BE2C (cell line): ENCODE measurements at regions not wholly inside any gene's neighbourhood (a gene's known extent, or its start where the extent isn't known, plus 50 kb on each side); places are given as distances from the start of the nearest gene placed in this dataset.
A peak's percentile ranks its signal among the peaks of the same experiment; 100 is the strongest.

Source experiments
- DNase-seq: peaks from one replicate; pipeline ENCODE4 v3.0.0-alpha.2; 2020
- H3K27me3 ChIP-seq: fragments of 250-450 bp; sonication (Bioruptor Pico); 2 replicates; pipeline ENCODE4 v1.5.1; 2020; ENCODE audit warnings: mild to moderate bottlenecking
- H3K36me3 ChIP-seq: fragments of 250-450 bp; sonication (Bioruptor Pico); 2 replicates; pipeline ENCODE4 v1.5.1; 2020; ENCODE audit warnings: mild to moderate bottlenecking
- H3K4me1 ChIP-seq: fragments of 250-450 bp; sonication (Bioruptor Pico); 2 replicates; pipeline ENCODE4 v1.5.1; 2020
- H3K4me3 ChIP-seq: 2 replicates; pipeline ENCODE4 v1.5.1; 2011; ENCODE audit warnings: low read depth, low read length
- H3K9me3 ChIP-seq: fragments of 250-450 bp; sonication (Bioruptor Pico); 2 replicates; pipeline ENCODE4 v1.5.1; 2020
- TF ChIP-seq, protein P1 (sequence below): IDR thresholded peaks from 2 replicates; pipeline ENCODE4 v1.5.1; 2012; ENCODE audit warnings: mild to moderate bottlenecking, low read depth, low read length

DNA sequence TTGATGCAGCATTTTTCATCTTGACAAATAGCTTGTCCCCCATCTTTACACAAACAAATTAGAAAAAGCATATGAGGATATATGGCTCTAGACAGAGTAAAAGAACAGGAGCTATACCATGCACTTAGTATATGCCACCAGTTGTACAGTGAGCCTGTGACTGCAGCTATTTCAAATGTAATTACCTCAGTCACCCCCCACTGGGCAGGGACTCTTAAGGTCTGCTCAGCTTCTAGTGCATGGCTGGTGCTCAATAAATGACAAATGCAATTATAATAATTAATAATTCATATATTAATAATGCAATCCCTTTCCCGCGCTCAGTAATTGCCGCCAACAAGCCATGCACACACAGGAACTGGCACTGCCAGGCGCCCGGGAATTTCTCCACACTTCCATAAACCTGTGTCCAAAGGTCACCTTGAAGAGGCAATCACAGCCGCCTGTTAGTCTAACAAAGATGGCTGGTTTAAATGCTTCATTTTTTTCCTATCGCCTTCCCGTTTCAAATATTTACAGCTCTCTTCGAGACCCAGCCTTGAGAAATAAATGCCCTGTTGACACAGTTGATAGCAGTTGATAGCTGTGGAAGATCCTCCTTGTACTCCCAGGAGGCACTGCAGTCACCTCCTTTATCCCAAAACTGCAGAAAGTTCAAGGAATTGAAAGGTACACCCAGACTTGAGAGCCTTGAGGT is 156.6 kb downstream of the INO80D start:
- DNase-seq = no peak
- H3K4me3 ChIP-seq = no peak overlapping the region
- TF ChIP-seq, protein P1, sequence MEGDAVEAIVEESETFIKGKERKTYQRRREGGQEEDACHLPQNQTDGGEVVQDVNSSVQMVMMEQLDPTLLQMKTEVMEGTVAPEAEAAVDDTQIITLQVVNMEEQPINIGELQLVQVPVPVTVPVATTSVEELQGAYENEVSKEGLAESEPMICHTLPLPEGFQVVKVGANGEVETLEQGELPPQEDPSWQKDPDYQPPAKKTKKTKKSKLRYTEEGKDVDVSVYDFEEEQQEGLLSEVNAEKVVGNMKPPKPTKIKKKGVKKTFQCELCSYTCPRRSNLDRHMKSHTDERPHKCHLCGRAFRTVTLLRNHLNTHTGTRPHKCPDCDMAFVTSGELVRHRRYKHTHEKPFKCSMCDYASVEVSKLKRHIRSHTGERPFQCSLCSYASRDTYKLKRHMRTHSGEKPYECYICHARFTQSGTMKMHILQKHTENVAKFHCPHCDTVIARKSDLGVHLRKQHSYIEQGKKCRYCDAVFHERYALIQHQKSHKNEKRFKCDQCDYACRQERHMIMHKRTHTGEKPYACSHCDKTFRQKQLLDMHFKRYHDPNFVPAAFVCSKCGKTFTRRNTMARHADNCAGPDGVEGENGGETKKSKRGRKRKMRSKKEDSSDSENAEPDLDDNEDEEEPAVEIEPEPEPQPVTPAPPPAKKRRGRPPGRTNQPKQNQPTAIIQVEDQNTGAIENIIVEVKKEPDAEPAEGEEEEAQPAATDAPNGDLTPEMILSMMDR = no peak
- no peaks in the 10 kb centered on the region for H3K36me3 ChIP-seq
- H3K9me3 ChIP-seq = no peaks in the 10 kb centered on the region
- H3K4me1 ChIP-seq = 0 out of 2 replicates have a peak, but pooled peaks cover 3% of the 10 kb centered on the region
- H3K27me3 ChIP-seq = peaks cover 7% of the 10 kb centered on the region; the same call in 1 of the 2 replicates

DNA sequence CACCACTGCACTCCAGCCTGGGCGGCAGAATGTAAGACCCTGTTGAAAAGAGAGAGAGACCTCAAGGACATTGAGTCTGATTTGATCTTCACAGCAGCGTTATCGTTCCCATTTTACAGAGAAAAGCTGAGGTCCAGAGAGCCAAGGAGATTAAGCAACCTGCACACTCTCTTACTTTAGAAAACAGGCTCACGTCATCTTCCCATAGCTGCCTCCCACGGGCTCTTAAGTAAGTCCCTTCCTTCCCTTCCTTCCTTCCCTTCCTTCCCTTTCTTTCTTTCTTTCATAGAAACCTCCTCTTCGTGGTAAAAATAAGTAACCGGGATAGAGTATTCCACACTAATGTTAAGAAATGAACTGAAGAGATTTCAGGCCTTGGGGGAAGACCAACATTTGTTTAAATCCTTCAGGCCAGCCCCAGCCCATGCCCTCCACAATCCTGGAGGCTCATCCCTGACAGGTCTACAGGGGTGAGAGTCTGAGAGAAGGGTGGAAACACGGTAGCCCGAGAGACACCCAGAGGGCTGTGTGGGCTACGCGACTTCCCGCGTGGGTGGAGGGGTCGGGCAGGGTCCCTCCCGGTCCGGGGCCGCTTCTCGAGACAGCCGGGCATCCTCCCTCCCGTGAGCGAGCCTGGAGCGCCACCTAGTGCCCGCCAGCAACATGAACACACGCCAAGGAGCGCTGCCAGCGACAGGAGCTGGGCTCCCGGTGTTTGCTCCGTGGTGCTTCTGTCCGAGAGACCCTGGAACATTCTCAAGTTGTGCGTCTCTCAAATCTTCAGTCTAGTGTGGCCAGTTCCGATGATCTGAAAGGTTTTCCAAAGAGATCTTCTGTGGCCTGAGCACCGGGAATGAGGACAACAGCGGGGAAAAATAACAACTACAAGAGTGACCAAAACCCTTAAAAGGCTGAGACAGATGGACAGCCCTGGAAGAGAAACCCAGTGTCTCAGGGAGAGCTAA is 160.3 kb downstream of the INO80D start:
- Histone ChIP-seq H3K36me3 (no peaks in the 10 kb centered on the region), H3K9me3 (no peaks in the 10 kb centered on the region), H3K4me1 (0 out of 2 replicates have a peak, but pooled peaks cover 3% of the 10 kb centered on the region), H3K27me3 (peaks cover 7% of the 10 kb centered on the region; the same call in 1 of the 2 replicates), H3K4me3 (peak overlapping the region; percentile 32)
- DNase-seq = peak; percentile 86
- TF ChIP-seq, protein P1 = peak; percentile 89

DNA sequence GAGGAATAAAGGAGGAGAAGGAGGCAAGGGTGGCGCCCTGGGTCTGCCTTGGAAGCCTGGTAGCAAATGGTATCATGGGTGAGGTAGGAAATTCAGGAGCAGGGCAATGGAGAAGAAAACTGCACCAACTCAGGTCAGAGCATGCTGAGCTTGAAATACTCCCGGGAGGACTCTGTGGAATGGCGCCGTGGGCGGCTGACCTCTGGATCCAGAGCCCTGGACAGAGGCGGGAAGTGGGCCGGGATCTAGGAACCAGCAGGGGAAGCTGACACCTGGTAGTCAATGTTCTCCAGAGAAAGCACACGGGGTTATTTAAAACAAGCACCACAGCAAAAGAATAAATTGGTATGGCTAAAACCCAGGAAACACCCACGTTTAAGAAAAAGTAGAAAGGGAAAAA is 161.3 kb downstream of the INO80D start:
- Histone ChIP-seq H3K4me1 (no peaks in the 10 kb centered on the region), H3K27me3 (peaks cover 7% of the 10 kb centered on the region; the same call in 1 of the 2 replicates), H3K4me3 (no peak overlapping the region), H3K9me3 (no peaks in the 10 kb centered on the region), H3K36me3 (no peaks in the 10 kb centered on the region)
- TF ChIP-seq, protein P1 = no peak
- DNase-seq = no peak

DNA sequence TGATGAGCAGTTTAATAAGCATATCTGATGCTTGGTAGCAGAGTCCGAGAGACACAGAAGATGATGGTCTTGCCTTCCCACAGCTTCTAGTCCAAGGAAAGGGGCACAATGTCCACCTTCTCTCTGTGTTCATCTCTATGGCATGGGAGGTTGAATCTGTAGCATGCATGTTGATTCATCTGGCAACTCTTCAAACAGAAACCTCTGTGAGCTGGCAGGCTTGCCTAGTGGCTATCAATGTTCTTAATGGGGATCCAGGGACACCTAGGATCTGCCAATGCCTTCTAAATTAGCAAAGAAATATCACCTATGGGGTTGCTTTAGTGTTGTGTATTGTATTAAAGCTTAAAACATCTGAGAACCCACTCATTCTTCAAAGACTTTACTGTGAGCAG is 170.8 kb downstream of the INO80D start:
- no peaks in the 10 kb centered on the region for H3K36me3 ChIP-seq
- TF ChIP-seq, protein P1 = no peak
- no peak for DNase-seq
- no peaks in the 10 kb centered on the region for H3K27me3 ChIP-seq
- no peaks in the 10 kb centered on the region for H3K9me3 ChIP-seq
- H3K4me3 ChIP-seq = no peak overlapping the region
- H3K4me1 ChIP-seq = no peaks in the 10 kb centered on the region; the same call in 1 of the 2 replicates

- TF ChIP-seq, protein P1 = no peak
- no peaks in the 10 kb centered on the region for H3K27me3 ChIP-seq
- no peaks in the 10 kb centered on the region for H3K9me3 ChIP-seq
- no peaks in the 10 kb centered on the region; the same call in 1 of the 2 replicates for H3K4me1 ChIP-seq
- no peak for DNase-seq
- no peaks in the 10 kb centered on the region for H3K36me3 ChIP-seq
- H3K4me3 ChIP-seq = no peak overlapping the region
Measured at GRCh38 chr2:205914213-205915129, 171.5 kb downstream of the INO80D start.
